ENCODE measurements at regions not wholly inside any gene's neighbourhood (a gene's known extent, or its start where the extent isn't known, plus 50 kb on each side); places are given as distances from the start of the nearest gene placed in this dataset.

GRCh38 chr6:113047148-113047547, 700.0 kb downstream of the RFPL4B start:
- TF ChIP-seq CTCF (IDR thresholded peaks at IDR 0.05; ENCODE audit: low read depth, low read length), result no peak

GRCh38 chr6:113047932-113048331, 700.8 kb downstream of the RFPL4B start:
- no peaks in the 10 kb centered on the region for H3K27me3 ChIP-seq
- DNase-seq, result no peak
- no peaks in the 10 kb centered on the region for H3K36me3 ChIP-seq
- no peaks in the 10 kb centered on the region for H3K9me3 ChIP-seq
- no peak overlapping the region for H3K4me3 ChIP-seq (ENCODE audit: low read depth, low read length)
- TF ChIP-seq CTCF (IDR thresholded peaks at IDR 0.05; ENCODE audit: low read depth, low read length), result no peak
- H3K4me1 ChIP-seq, result peaks cover 7% of the 10 kb centered on the region

More at GRCh38 chr6:113047148-113047547, 700.0 kb downstream of the RFPL4B start:
- Histone ChIP-seq H3K4me3 (ENCODE audit: low read depth, low read length) (no peak overlapping the region), H3K27me3 (no peaks in the 10 kb centered on the region), H3K9me3 (no peaks in the 10 kb centered on the region), H3K4me1 (peaks cover 7% of the 10 kb centered on the region), H3K36me3 (no peaks in the 10 kb centered on the region)
- no peak for DNase-seq

GRCh38 chr6:113048741-113049140, 701.6 kb downstream of the RFPL4B start:
- Histone ChIP-seq H3K36me3 (no peaks in the 10 kb centered on the region), H3K4me1 (peaks cover 7% of the 10 kb centered on the region), H3K9me3 (no peaks in the 10 kb centered on the region), H3K27me3 (no peaks in the 10 kb centered on the region), H3K4me3 (ENCODE audit: low read depth, low read length) (no peak overlapping the region)
- DNase-seq, result no peak
- no peak for TF ChIP-seq CTCF (IDR thresholded peaks at IDR 0.05; ENCODE audit: low read depth, low read length)

- H3K4me3 ChIP-seq (ENCODE audit: low read depth, low read length), result no peak overlapping the region
- H3K27me3 ChIP-seq, result no peaks in the 10 kb centered on the region
- H3K4me1 ChIP-seq, result peaks cover 7% of the 10 kb centered on the region
- DNase-seq, result no peak
- no peaks in the 10 kb centered on the region for H3K36me3 ChIP-seq
- H3K9me3 ChIP-seq, result no peaks in the 10 kb centered on the region
- no peak for TF ChIP-seq CTCF (IDR thresholded peaks at IDR 0.05; ENCODE audit: low read depth, low read length)
These were observed 702.1 kb downstream of the RFPL4B start for GRCh38 chr6:113049190-113049589.

GRCh38 chr6:113050010-113050858, 703.1 kb downstream of the RFPL4B start:
- H3K4me1 ChIP-seq, result peaks cover 7% of the 10 kb centered on the region

More at GRCh38 chr6:113050010-113050858, 703.1 kb downstream of the RFPL4B start:
- TF ChIP-seq CTCF (IDR thresholded peaks at IDR 0.05; ENCODE audit: low read depth, low read length), result no peak
- DNase-seq, result no peak
- Histone ChIP-seq H3K9me3 (no peaks in the 10 kb centered on the region), H3K4me3 (ENCODE audit: low read depth, low read length) (no peak overlapping the region), H3K27me3 (no peaks in the 10 kb centered on the region), H3K36me3 (no peaks in the 10 kb centered on the region)
